H1 (cell line): ENCODE measurements at regions not wholly inside any gene's neighbourhood (a gene's known extent, or its start where the extent isn't known, plus 50 kb on each side); places are given as distances from the start of the nearest gene placed in this dataset.

Source experiments
- GABPA ChIP-seq: IDR thresholded peaks from 2 replicates; pipeline ENCODE4 v1.6.1; 2011; ENCODE audit warnings: mild to moderate bottlenecking, low read length, moderate library complexity, borderline replicate concordance; ENCODE audit not compliant: insufficient read depth
- SP4 ChIP-seq: IDR thresholded peaks from 2 replicates; pipeline ENCODE4 v1.6.1; 2012; ENCODE audit warnings: low read length, inconsistent platforms
- TF ChIP-seq, protein P1 (sequence below), 3 experiments: IDR thresholded peaks; 1 replicate in 2 of 3; 2 replicates in 1 of 3; pipeline versions ENCODE4 v1.5.1 to v1.6.1; 2011; ENCODE audit warnings: low read length in 3 of 3, mild to moderate bottlenecking in 3 of 3, inconsistent platforms in 2 of 3, low read depth in 1 of 3, moderate library complexity in 1 of 3; ENCODE audit not compliant: insufficient read depth in 1 of 3; ENCODE audit errors: control extremely low read depth in 1 of 3

DNA sequence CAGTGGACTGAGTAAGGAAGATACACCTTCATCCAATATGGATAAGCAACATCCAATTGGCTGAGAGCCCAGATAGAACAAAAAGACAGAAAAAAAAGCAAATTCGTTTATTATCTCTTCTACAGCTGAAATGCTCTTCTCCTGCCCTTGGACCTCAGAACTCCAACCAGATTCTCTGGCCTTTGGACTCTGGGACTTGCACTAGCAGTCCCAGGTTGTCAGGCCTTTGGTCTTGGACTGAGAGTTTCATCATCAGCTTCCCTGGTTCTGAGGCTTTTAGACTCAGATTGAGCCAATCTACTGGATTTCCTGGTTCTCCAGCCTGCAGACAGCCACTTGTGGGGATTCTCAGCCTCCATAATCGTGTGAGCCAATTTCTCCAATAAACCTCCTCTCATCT lies 926.8 kb downstream of the PLA2G4A start:
- TF ChIP-seq GABPA: no peak
- no peak for TF ChIP-seq SP4
- TF ChIP-seq, protein P1, sequence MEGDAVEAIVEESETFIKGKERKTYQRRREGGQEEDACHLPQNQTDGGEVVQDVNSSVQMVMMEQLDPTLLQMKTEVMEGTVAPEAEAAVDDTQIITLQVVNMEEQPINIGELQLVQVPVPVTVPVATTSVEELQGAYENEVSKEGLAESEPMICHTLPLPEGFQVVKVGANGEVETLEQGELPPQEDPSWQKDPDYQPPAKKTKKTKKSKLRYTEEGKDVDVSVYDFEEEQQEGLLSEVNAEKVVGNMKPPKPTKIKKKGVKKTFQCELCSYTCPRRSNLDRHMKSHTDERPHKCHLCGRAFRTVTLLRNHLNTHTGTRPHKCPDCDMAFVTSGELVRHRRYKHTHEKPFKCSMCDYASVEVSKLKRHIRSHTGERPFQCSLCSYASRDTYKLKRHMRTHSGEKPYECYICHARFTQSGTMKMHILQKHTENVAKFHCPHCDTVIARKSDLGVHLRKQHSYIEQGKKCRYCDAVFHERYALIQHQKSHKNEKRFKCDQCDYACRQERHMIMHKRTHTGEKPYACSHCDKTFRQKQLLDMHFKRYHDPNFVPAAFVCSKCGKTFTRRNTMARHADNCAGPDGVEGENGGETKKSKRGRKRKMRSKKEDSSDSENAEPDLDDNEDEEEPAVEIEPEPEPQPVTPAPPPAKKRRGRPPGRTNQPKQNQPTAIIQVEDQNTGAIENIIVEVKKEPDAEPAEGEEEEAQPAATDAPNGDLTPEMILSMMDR (IDR thresholded peaks at IDR 0.05; ENCODE audit: control extremely low read depth in 1 of 3, insufficient read depth in 1 of 3, low read depth in 1 of 3, low read length in 3 of 3): no peak
